GM23248 (cell line): ENCODE measurements at regions not wholly inside any gene's neighbourhood (a gene's known extent, or its start where the extent isn't known, plus 50 kb on each side); places are given as distances from the start of the nearest gene placed in this dataset.

Source experiments
- EZH2 ChIP-seq: fragments of 200-600 bp; sonication (generic); IDR thresholded peaks from 2 replicates; pipeline ENCODE4 v1.6.1; 2018; ENCODE audit warnings: antibody characterized with exemption, mild to moderate bottlenecking; ENCODE audit not compliant: insufficient read depth, poor library complexity, severe bottlenecking
- EZH2phosphoT487 ChIP-seq: fragments of 200-600 bp; sonication (generic); IDR thresholded peaks from 2 replicates; pipeline ENCODE4 v1.6.1; 2018; ENCODE audit warnings: antibody characterized with exemption, moderate library complexity, mild to moderate bottlenecking, low read depth; ENCODE audit not compliant: insufficient read depth

DNA sequence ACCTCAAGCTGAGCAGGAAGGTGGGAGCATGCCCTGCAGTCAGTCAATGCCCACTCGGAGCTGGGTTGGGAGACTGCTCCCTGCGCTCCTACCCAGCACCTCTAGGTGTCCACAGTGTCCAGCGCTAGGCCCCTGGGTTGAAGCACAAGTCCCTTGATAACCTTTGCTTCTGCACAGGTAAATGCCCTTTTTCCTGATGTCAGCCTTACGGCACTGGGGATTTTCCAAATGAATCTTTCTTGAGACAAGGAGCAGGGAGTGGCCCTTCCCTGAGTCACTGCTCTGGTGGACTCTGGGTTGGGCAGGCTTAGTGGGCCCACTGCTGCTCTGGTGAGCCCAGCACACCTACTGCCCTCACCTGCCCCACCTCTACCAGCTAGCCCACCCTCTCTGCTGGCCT lies 61.9 kb upstream of the OPN4 start:
- TF ChIP-seq EZH2phosphoT487 (no peak), EZH2 (no peak)
